HL-60 (cell line): ENCODE measurements at regions not wholly inside any gene's neighbourhood (a gene's known extent, or its start where the extent isn't known, plus 50 kb on each side); places are given as distances from the start of the nearest gene placed in this dataset.

Experiments
- CTCF ChIP-seq: IDR thresholded peaks from one replicate; pipeline ENCODE4 v1.5.1; 2011; ENCODE audit warnings: low read length, control low read depth, inconsistent platforms; ENCODE audit not compliant: insufficient read depth
- POLR2AphosphoS5 ChIP-seq: IDR thresholded peaks from 2 replicates; pipeline ENCODE4 v1.6.1; 2012; ENCODE audit warnings: low read depth

GRCh38 chr17:14840616-14841231, 424.4 kb downstream of the PMP22 start:
- TF ChIP-seq POLR2AphosphoS5 (no peak), CTCF (no peak)
